HG03025 (cell line): ENCODE measurements at regions not wholly inside any gene's neighbourhood (a gene's known extent, or its start where the extent isn't known, plus 50 kb on each side); places are given as distances from the start of the nearest gene placed in this dataset.
"Not testable (repeated sequence)": the region's sequence is repeated elsewhere in the genome, so short reads cannot be mapped to it uniquely, and the experiment has no call there.

ENCODE experiments used
- ATAC-seq: cut with Tn5 transposase; IDR thresholded peaks from one replicate; pipeline ENCODE4 v1.9.1; 2021; ENCODE audit warnings: mild to moderate bottlenecking, moderate library complexity; ENCODE audit not compliant: unreplicated experiment, low FRiP score

DNA sequence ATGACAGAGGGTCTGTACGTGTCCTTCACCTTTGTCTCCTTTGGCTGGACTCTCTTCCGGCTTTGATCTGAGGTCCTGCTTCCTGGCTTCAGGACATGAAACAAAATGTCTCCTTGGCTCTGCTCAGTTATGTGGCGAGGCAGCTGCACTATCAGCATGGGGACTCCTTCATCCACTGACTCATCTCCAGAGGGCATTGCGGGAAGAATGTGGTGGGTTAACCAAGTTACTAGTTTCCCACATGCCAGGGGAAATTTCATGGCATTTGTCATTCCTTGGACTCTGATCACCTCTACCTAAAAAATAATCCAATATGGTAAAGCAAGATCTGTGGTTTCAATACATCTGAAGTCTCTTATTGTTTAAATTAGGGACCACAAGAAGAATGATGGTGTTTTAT is 259.7 kb downstream of the MED10 start:
- ATAC-seq: no peak

DNA sequence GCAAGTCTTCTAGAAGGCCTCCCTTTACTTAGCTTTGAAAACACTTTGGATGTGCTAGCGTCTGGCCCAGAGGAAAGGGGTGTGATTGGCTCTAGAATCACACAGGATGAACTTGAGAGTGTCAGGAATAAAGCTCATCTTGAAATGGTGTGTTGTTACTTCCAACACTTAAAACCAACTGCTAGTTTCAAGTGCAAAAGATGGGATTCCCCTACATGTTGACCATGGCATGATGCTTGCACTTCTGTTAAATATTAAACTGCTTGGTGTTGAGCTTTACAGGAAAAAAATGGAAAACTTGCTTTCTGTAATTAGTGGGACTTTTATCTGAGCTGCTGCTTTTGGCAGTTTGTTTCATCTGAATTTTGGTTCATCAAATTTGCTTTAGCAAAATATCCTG is 261.1 kb downstream of the MED10 start:
- ATAC-seq: no peak

DNA sequence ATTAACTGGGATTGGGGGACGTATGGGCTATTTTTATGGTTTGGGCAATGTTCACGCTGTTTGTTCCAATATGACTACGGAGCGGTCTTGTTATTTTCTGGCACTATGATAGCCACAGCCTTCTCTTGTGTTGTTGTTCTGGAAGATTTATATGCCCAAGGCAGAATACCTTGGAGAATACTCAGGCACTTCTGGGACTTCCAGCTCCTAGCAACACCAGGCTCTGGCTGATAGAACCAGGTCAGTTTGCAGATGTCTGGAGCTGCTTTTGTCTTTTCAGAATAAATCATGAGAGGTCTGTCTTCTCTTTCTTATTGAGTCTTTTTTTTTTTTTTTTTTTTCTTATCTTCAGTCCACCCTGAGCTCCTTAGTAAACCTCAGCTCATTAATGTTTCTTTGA is 262.5 kb downstream of the MED10 start:
- ATAC-seq: no peak

DNA sequence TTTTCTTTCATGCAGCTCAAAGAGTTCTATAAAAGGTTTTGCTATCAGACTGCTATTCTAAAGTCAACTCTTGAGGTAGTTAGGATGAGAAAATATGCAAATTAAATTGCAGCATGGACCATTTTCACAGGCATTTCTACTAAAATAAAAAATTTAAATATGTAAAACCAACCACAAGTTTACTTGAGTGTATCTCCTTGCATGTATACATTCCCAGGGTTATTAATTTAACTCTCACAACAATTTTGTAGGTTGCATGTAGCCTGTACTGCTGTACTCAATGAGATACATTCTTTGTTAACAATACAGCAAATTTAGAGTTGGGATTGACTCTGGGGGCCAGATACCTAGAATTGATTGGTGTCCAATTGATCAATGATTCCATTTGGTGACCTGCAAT is 265.8 kb downstream of the MED10 start:
- no peak for ATAC-seq

DNA sequence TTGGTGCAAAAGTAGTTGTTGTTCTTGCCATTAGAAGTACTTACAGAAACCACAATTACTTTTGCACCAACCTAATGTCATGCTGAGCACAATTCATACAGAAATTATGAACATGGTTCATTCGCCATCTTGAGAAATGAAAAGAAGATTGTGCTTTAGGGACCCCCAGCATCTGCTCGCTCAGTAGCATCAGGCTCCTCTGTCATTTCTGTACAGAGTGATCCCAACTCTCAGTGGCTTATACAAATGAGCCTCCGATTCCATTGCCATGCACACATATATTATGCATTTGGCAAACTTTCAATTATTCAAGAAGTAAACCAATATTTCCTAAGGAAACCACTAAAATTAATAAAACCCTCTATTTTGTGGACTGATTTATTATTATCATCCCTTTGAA is 266.2 kb downstream of the MED10 start:
- ATAC-seq: no peak

DNA sequence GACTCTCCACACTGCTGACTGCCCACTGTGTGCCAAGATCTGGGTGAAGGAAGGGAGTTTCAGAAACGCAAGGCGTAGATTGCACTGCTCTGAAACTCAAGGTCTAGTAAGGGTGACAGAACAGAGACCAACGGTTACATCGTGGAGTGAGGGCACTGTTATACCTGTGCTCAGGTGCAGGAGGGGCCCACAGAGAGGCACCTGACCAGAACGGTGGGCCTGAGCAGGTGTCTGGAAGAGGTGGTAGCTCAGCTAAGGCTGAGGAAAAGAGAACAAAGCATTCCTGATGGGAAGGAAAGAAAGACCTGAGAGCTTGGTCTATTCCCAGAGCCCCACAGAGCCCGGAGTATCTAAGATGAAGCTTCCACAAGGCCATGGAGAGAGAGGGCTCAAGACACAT is 267.2 kb downstream of the MED10 start:
- no peak for ATAC-seq

DNA sequence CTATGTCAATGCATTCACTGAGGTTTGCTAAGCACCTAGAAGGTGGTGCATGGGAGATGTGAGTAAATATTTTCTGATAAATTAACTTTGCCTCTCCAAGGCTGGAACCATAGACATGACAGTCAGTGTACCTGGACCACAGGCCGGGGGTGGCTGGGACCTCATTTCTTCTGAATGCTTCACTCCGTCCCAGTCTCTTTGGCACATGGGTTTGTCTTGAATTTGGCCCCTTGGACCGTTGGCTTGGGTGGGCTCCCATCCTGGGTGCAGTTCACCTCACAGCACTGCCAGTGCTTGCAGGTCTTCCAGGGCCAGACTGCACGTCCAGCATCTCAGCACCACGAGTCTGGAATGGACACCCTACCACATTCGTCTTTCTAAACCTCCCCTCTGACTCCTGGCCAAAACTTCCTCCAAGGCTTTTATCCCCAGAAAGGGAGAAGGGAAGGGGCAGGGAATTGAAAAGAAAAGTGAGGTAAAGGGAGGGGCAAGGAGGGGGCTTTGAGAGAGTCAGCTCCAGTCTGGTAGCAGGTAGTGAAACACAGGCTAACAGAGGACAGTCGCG is 267.8 kb downstream of the MED10 start:
- no peak for ATAC-seq

DNA sequence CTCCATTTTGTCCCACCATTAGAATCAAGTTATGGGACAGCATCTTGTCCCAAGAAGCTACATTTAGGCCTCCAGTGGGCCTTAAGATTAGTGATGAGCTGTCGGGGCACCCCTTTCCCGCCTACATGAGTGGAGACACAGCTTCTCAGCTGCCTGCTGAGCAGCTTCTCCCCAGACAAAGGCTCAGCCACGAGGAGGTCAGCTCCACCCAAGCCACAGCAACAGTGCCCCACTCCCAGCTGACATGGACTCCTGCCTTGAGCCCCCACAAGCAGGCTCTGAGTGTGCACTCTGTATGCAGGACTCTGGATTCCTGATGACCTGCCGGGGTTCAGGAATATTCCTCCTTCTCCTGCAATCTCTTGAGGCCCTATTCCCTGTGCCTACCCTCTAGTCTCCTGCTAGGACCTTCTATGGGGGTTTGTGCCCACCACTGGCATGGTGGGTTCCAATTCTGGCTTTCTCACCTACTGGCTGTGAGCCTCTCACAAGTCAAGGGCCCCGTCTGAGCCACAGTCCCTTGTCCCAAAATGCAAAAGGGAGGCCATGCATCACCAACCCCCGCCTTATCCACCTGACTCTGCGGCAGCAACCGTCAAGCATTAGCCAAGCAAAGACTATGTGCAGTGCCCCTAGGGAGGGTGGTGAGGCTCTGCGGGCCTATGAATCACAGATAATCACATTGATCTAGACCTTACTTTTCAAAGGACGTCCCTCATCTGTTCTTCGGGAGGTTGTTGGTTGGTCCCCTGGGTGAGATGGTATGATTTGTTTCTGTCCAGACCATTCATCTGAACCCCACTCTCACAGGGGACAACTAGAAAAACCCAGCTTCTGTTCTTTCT is 269.1 kb downstream of the MED10 start:
- no peak for ATAC-seq

DNA sequence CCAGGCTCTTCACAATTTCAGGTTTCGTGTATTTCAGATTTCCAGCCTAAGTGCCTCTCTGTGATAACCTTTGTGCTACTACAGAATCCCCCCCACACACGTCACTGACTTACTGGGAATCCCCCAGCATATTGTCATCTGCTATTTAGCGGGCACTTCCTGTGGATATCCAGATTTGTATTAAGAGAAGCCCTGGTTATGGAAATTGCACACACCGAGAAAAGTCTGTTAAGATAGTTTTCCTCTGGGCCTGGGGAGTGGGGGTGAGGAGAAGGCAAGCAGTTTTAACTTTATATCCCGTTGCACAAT is 269.9 kb downstream of the MED10 start:
- ATAC-seq: no peak

DNA sequence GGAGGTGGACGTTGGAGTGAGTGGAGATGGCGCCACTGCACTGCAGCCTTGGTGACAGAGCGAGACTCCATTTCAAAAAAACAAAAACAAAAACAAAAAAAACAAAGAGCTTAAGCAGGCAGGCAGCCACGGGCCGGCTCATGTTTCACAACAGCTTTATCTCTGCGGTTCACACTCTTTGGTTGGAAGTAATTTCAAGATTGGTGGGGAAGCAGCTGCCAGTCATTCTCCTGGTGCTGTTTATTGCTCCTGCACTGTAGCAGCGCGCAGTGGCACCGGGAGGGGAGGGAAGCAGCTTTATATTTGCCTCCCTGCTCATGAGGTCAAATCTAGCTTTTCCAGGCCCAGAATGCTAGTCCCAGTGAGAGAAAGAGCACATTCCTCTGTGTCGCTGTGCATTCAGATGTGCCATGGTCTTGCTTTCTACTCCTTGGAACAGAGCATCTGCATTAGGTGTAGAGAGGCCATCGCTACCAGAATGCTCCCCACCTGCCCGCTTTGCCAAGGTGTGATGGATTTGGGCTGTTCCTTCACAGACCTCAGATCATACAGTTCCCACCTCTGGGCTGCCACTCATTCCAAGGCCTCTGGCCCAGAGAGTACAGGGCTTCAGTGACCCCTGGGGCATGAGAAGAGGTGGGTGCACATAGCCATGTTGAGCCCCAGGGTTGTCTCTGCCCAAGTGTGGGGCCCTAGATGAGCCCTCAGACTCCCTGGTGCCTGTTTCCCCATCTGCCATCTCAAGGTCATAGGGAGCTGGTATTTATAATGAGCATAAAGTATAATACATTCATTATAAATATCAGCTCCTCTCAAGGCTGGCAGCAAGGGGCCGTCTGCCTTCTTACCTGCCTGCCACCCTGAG is 270.4 kb downstream of the MED10 start:
- ATAC-seq: no peak

DNA sequence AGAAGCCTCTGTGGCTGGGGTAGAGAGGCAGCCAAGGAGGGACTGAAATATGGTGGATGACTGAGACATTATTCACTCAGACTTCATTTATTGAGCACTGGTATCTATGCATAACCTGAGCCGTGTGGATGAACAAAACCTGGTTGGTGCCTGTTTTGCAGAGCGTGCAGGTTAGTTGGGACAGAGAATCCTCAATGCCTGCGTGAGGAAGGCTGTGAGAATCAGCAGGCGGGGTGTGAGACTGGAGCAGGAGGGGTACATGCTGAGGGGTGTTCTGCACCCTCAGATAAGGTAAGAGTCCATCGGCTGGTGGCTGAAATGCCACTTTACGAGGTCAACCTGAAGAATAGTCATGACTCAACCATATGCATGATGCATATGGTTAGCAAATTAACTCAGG is 271.6 kb downstream of the MED10 start:
- ATAC-seq: no peak

DNA sequence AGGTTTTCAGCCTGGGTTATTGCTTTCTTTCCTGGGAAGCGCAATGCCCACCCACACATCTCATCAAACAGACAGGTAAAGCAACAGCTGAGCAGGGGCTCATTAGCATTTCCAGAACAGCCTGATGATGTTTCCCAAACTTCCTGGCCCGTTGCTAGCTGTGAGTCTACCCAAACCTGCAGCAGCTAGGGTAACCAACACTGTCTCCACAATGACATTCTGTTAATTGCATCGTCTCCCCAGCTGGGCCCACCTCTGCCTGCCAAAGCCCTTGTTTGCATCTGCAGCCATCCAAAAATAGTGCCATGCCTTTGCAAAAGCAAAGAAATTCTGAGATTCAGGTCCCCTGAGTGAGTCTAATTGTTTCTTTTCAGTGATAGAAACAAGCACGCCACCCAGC is 273.0 kb downstream of the MED10 start:
- ATAC-seq: no peak

DNA sequence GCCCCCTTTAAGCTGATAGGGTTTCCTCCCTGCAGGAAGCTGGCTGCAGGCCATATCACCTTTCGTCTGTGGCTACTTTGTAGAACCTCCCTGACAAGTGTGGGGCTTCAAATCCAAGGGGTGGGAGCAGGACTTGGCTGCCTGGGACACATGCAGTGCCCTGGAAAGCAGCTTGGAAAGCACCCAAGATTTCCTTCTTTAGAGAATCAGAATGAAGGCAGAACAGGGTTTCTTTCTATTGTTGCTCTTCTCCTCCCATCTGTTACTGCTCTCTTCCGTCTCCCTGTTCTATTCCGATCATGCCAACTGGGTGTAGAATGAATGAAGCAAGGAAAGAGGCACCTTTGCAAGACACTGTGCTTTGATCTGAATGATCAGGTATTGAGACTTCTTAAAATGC is 282.2 kb downstream of the MED10 start:
- ATAC-seq: no peak

DNA sequence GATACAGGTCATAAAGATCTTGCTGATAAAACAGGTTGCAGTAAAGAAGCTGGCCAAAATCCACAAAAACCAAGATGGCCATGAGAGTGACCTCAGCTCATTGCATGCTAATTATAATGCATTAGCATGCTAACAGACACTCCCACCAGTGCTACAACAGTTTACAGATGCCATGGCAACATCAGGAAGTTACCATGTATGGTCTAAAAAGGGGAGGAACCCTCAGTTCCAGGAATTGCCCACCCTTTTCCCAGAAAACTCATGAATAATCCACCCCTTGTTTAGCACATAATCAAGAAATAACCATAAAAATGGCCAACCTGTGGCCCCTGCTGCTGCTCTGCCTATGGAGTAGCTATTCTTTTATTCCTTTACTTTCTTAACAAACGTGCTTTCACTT is 284.2 kb downstream of the MED10 start:
- not testable (repeated sequence) for ATAC-seq

DNA sequence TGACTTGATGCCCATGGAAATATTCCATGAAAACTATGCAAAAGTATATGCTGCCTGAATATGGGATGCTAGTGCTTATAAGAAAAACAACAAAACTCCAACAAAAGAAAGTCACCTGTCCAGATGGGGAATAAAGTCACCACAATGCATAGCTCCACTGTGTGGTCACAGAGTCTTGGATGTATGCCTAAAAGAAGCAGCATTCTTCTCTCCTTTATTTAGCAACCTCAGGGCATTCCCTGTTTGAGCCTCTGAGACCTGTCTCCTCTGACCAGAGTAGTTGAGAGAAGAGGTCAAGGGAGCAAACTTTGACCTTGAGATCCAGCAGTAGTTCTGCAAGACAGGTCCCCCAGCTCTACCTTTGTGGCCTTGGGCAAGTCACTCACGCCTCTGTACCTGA is 287.5 kb downstream of the MED10 start:
- ATAC-seq: no peak

DNA sequence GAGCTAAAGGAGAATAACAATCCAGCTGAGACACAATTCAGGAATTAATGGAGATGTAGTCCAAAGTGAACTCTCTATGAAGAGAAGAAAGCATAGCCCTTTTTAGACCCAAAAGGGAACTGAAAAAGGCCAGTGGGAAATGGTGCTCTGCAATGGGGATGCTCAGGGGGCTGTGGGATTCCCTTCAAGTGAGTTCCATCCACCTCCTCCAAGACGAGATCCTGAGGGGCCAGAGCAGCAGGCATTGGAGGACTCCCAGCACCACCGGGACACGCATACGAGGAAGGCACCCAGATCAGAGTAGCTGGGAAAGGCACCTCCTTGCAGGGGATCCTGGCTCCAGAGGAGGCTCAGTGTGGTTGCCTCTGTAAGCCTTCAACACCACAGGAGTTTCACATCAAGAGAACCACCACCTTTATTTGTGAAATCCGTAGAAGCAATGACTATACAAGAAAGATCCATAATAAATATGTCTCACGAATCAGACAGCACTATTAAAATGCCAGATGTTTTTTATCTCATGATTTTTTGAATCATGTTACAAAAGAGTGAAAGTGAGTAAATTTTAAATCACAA is 288.2 kb downstream of the MED10 start:
- ATAC-seq: no peak

DNA sequence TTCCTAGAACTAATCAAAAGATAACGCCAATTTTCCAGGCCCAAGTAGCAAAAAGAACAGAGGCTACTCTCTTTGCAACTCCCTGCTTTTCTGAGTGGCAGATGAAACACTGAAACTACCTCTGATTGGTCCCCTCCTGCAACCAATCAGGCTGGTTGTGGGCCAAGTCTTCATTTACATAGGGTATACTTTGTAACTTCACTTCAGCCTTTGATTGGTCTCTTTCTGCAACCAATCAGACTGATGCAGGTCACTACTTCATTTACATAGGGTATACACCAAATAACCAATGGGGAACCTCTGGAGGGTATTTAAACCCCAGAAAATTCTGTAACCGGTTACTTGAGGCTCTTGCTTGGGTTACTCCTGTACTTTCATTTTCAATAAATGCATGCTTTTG is 289.6 kb downstream of the MED10 start:
- no peak for ATAC-seq

DNA sequence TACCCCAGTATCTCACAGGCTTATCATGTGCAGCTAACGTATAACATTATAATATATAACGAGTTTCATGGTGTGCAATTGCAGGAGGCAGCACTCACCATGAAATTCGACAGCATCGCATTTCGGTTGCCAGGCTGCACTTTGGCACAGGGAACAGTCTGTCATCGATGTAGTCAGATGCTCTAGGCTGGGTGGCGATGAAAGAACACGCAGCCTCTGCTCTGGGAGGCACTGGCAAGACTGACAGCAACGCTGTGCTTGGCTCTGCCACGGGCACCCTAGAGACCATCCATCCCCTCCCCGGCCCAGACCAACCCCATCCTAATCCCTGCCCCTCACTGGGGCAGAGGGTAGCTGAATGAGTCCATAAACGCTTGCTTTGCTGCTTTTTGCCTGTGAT is 290.8 kb downstream of the MED10 start:
- no peak for ATAC-seq

DNA sequence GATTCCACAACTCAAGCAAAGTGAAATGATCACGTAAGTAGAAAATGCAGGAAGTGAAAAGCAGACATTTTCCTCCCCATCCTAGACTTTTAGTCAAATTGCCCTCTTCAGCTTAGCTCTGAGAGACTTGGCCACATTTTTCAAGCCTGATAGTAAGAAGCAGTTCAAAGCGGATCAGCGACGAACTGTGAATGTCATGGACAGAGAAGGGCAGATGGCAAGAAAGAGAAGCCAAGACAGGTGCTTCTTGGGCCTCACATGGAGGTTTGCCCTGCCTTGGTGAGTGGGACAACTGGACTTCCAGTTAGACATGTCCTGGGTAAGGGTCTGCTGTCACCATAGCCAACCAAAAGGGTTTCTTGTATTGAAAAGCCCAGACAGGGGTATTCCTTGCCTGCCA is 291.5 kb downstream of the MED10 start:
- ATAC-seq: no peak

DNA sequence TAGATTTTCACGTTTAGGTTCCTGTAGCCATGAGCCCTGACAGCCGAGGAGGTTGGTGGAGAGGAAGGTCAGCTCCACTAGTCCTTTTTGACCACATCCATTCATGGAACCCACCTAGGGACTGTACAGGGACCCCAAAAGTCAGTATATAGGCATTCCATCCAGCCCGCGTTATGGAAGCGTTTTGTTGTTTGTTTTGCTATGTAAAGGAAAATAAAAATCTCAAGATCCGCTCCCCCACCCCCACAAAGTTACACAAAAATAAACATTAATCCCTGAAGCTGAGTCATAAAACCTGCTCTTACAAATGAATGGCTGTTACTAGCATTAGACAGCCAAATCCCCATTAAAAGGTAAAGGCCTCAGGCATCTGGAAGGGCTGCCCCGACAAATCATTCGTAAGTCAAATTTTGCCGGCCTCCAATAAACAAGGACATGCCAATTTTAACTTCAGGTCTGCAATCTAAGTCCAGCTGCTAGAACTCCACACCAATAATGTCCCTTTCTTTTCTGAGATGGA is 292.9 kb downstream of the MED10 start:
- no peak for ATAC-seq

DNA sequence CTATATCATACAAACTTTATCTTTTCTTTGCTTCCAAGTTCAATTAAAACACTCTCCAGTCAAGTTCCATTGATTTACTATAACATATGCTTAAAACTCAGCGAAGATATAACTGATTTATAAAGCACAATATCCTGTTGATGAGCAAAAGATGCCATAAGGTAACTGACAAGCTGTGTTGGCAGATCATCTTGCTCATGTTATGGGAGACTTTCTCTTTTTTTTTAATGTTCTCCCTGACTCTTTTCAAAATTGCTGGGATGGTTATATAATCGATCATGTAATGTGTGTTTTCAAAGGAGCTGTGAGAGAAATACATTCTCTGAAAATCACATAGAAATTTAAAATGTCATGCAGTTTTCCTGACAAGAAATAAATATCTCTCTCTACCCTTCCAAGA is 293.5 kb downstream of the MED10 start:
- no peak for ATAC-seq
